ENCODE measurements at regions not wholly inside any gene's neighbourhood (a gene's known extent, or its start where the extent isn't known, plus 50 kb on each side); places are given as distances from the start of the nearest gene placed in this dataset.

DNA sequence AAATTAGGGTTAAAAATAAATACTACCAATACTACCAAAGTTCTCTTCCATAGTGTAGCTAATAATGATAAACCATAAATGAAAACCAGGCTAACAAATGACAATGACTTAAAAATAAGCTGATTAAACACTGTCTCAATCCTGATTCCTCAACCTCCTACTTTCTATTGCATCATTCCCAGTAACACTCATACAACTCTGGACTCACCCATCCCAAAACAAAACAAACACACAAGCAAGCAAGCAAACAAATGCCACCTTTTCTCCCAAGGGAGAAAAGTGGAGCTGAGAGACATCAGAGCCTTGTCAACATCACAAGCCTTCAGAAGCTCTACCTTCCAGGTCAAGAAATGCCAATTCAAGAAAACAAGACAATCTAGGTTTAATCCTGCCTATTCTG lies 620.7 kb downstream of the NYAP2 start:
- peaks cover 5% of the 10 kb centered on the region for H3K9me3 Mint-ChIP-seq
- no peaks in the 10 kb centered on the region for H3K36me3 Mint-ChIP-seq
- no peak overlapping the region for H3K4me3 Mint-ChIP-seq

DNA sequence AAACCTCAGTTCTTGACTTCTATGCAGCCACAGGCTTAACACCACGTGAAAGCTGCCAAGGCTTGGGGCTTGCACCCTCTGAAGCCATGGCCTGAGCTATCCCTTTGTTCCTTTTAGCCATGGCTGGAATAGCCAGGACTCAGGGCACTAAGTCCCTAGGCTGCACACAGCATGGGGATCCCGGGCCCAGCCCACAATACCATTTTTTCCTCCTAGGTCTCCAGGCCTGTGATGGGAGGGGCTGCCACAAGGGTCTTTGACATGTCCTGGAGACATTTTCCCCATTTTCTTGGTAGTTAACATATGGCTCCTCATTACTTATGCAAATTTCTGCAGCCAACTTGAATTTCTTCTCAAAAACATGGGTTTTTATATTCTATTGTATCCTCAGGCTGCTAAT lies 619.1 kb downstream of the NYAP2 start:
- ATAC-seq (no peak), DNase-seq (ENCODE audit: low spot score in 2 of 2) (no peak)
- H3K36me3 Mint-ChIP-seq: no peaks in the 10 kb centered on the region
- H3K27ac Mint-ChIP-seq: no peak overlapping the region
- H3K4me3 Mint-ChIP-seq: no peak overlapping the region
- H3K9me3 Mint-ChIP-seq: peaks cover 5% of the 10 kb centered on the region
- H3K4me1 Mint-ChIP-seq: no peaks in the 10 kb centered on the region

More for the DNA sequence above, 620.7 kb downstream of the NYAP2 start:
- ATAC-seq (no peak), DNase-seq (ENCODE audit: low spot score in 2 of 2) (no peak)
- no peak overlapping the region for H3K27ac Mint-ChIP-seq
- no peaks in the 10 kb centered on the region for H3K4me1 Mint-ChIP-seq

DNA sequence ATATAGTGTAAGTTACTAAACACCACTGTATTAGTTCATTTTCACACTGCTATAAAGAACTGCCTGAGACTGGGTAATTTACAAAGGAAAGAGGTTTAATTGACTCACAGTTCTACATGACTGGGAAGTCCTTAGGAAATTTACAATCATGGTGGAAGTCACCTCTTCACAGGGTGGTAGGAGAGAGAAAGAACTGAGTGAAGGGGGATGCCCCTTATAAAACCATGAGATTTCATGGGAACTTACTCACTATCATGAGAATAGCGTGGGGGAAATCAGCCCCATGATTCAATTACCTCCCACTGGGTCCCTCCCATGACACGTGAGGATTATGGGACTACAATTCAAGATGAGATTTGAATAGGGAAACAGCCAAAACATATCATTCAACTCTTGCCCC lies 618.0 kb downstream of the NYAP2 start:
- no peaks in the 10 kb centered on the region for H3K4me1 Mint-ChIP-seq
- H3K36me3 Mint-ChIP-seq: no peaks in the 10 kb centered on the region
- H3K9me3 Mint-ChIP-seq: peaks cover 5% of the 10 kb centered on the region
- ATAC-seq: no peak
- DNase-seq (ENCODE audit: low spot score in 2 of 2): no peak
- no peak overlapping the region for H3K4me3 Mint-ChIP-seq
- no peak overlapping the region for H3K27ac Mint-ChIP-seq

DNA sequence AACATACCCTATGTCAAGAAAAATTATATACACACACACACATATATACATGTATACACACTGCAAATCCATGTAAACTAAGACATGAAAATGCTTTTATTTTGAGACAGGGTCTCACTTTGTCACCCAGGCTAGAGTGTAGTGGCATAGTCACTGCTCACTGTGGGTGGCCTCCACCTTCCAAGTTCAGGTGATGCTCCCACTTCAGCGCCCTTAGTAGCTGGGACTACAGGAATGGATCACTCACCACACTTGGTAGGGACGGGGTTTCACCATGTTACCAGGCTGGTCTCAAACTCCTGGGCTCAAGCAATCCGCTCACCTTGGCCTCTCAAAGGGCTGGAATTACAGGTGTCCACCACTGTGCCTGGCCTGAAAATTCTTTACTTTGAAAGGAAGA lies 617.6 kb downstream of the NYAP2 start:
- ATAC-seq: no peak
- no peaks in the 10 kb centered on the region for H3K4me1 Mint-ChIP-seq

DNA sequence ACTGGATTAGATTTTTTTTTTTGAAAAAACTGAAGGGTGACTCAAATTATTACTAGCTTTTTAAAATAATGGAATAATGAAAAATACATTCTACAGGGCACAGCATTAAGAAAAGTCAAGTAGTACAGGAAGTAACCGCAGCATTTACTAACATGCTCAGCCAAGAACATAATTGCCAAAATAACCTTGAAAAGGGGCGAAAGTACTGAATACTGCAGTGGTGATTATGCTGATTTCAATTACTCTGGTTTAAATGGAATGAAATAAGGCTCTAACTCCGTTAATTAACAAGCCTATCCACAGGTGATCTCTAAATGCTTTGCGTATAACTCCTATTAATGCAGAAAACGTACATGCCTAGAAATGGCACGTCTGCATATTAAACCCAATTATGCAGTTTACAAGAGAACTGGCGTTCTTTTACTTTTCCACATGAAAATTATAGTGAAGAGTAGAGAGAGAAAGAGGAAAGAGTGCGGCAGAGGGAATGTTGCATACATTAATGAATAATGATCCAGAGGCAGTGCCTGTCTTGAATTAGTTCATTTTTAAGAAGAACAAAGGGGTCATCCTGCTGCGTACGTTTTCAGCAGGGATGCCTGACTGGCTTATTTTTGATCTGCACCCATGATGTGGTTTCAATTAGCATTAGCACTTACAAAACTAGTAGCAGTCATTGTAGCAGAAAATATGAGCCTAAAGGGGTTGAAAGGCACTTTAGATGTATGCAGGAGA lies 612.4 kb downstream of the NYAP2 start:
- no peaks in the 10 kb centered on the region for H3K4me1 Mint-ChIP-seq
- no peak for ATAC-seq
- H3K27ac Mint-ChIP-seq: no peak overlapping the region
- no peak overlapping the region for H3K4me3 Mint-ChIP-seq
- no peaks in the 10 kb centered on the region for H3K36me3 Mint-ChIP-seq
- peaks cover 6% of the 10 kb centered on the region for H3K9me3 Mint-ChIP-seq
- no peak for DNase-seq (ENCODE audit: low spot score in 2 of 2)

More for the DNA sequence above, 617.6 kb downstream of the NYAP2 start:
- Mint-ChIP-seq H3K27ac (no peak overlapping the region), H3K36me3 (no peaks in the 10 kb centered on the region), H3K4me3 (no peak overlapping the region), H3K9me3 (peaks cover 5% of the 10 kb centered on the region)
- no peak for DNase-seq (ENCODE audit: low spot score in 2 of 2)

DNA sequence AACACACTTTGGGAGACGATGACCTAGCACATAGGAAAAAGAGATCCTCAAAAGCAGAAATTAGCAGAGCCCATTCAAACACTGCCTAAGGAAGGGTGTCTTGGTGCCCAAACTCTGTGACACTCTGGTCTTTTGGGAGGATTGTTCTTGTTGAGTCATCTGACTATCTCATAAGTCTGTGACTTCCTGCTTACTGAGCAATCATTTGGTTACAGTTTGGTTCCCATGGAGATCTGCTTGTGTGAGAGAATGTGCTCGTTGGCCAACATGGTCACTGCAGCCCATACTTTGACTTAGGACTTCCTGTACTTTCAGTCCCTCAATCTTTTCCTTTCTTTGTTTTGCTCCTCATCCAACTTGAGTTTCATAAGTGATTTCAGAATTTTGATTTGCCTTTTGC lies 602.9 kb downstream of the NYAP2 start:
- no peaks in the 10 kb centered on the region for H3K4me1 Mint-ChIP-seq
- H3K4me3 Mint-ChIP-seq: no peak overlapping the region
- no peak for DNase-seq (ENCODE audit: low spot score in 2 of 2)
- H3K27ac Mint-ChIP-seq: no peak overlapping the region
- peaks cover 5% of the 10 kb centered on the region for H3K9me3 Mint-ChIP-seq
- no peaks in the 10 kb centered on the region for H3K36me3 Mint-ChIP-seq
- ATAC-seq: no peak

DNA sequence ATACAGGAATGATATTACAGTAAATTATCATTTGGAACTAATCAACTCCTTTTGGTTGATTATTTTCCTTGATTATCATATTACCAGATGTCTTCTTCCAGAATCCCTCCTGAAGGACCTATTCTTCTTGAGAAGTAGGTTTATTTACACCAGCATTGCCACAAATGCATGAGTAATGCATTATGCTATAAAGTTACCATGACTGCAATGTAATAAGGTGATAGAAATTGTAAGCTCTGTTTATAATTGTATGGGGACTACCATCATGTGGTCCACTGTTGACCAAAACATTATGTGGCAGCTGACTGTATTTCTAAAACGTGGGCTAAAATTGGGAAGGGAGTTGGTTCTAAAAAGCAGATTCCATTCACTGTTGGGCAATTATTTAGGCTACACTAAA lies 602.2 kb downstream of the NYAP2 start:
- H3K36me3 Mint-ChIP-seq: no peaks in the 10 kb centered on the region
- no peak overlapping the region for H3K27ac Mint-ChIP-seq
- no peaks in the 10 kb centered on the region for H3K4me1 Mint-ChIP-seq
- no peak for DNase-seq (ENCODE audit: low spot score in 2 of 2)
- peaks cover 3% of the 10 kb centered on the region for H3K9me3 Mint-ChIP-seq
- ATAC-seq: no peak
- no peak overlapping the region for H3K4me3 Mint-ChIP-seq

DNA sequence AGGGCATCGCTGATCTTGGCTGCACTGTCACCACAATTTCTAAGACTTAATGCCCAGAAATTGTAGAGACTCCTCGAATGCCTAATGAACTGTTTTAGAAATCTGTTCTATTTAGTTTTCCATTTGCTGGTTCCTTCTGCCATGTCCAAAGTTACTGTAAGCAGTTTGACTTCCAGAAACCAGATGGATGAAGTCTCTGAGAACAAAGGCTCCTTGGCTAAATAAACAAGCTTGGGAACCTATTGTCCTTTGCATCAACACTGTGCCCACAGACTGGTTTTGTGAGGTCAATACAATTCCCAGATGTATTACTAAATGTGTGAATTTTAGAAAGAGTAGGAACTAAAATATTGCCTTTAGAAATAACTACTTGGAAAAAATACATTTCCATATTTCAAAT lies 600.2 kb downstream of the NYAP2 start:
- Mint-ChIP-seq H3K4me3 (no peak overlapping the region), H3K27ac (no peak overlapping the region), H3K9me3 (peaks cover 3% of the 10 kb centered on the region), H3K36me3 (no peaks in the 10 kb centered on the region), H3K4me1 (no peaks in the 10 kb centered on the region)
- no peak for ATAC-seq
- DNase-seq (ENCODE audit: low spot score in 2 of 2): no peak

DNA sequence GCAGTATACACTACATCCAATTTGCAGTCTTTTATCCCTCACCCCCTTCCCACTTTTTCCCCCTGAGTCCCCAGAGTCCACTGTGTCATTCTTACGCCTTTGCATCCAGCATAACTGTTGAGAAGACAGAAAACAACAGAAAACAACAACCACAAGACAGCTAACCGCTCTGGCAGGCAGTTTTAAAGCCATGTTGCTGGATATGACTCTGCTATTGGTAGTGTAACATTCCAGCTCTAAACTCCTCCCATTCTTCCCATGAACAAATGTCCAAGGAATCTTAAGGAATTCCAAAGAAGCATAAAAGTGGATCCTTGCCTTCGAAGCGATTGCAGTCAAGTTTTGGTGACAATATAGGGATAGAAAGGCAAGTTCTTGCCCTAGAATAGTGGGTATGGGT lies 599.1 kb downstream of the NYAP2 start:
- ATAC-seq (no peak), DNase-seq (ENCODE audit: low spot score in 2 of 2) (no peak)
- H3K4me1 Mint-ChIP-seq: no peaks in the 10 kb centered on the region
- H3K27ac Mint-ChIP-seq: no peak overlapping the region
- no peak overlapping the region for H3K4me3 Mint-ChIP-seq
- H3K9me3 Mint-ChIP-seq: peaks cover 4% of the 10 kb centered on the region
- no peaks in the 10 kb centered on the region for H3K36me3 Mint-ChIP-seq

DNA sequence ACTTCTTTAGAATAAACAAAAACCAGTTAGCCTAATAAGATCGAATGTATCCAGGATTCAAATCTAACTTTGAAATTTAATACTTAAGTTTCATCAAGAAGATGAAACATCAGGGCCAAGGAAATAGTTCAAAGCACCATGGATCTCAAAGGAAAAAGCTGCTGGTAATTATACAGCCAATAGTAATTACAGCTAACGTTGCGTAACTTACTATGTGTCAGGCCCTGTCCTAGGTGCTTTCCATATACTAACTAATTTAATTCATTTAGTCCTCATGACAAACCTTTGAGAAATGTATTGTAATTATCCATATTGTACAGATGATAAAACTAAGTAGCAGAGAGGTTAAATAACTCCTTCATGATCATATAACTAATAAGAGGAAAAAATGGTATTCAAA lies 598.6 kb downstream of the NYAP2 start:
- Mint-ChIP-seq H3K4me1 (no peaks in the 10 kb centered on the region), H3K27ac (no peak overlapping the region), H3K36me3 (no peaks in the 10 kb centered on the region), H3K4me3 (no peak overlapping the region), H3K9me3 (peaks cover 6% of the 10 kb centered on the region)
- ATAC-seq (no peak), DNase-seq (ENCODE audit: low spot score in 2 of 2) (no peak)

DNA sequence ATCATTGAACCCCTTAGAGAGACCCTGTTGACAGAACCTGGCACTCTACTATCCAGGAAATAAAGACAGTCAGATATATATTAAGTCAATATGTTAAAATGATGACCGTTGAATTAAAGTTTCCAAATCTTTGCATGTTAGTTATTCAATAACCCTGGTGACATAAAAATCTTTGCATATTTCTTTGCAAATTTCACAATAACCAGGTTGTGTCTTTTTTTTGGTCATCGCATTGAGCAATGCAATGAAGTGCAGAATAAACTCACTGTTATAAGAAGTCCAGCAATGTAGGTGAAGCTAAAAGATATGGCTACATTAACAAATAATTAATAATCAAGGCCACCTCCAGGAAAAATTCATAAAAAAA lies 596.9 kb downstream of the NYAP2 start:
- Mint-ChIP-seq H3K4me3 (no peak overlapping the region), H3K9me3 (peaks cover 9% of the 10 kb centered on the region), H3K27ac (no peak overlapping the region), H3K4me1 (no peaks in the 10 kb centered on the region), H3K36me3 (no peaks in the 10 kb centered on the region)
- DNase-seq (ENCODE audit: low spot score in 2 of 2): no peak
- no peak for ATAC-seq

DNA sequence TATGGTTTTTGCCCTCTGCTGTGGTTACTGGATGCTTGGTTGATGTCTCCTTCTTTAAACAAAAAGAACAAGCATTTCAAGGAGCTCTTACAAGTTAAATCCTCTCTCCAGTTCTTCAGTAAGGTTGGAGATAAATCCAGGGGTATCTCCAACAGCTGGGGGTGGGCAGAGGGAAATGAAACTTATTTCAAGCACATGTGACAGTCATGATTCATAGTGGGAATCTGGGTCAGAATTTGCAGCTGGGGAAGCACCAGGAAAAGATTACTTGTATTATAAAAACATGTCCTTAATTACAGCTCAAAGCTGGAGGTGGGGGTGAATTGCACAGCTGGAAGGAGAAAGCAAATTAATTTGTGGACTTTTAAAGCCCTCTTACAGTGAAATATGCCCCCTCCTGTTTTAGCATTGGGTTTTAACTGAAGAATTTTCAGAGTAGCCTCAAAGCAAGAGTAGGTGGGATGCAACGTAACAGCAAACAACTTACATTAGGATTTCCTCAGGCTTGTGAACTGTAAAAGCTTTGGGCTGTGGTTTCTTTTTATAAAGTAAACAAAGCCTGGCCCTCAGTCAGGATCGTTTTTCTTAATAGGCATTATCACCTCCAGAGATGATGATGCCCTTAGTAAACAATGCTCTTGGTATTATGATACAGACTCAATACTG lies 596.4 kb downstream of the NYAP2 start:
- H3K4me3 Mint-ChIP-seq: no peak overlapping the region
- ATAC-seq: no peak
- DNase-seq (ENCODE audit: low spot score in 2 of 2): no peak
- no peaks in the 10 kb centered on the region for H3K36me3 Mint-ChIP-seq
- H3K9me3 Mint-ChIP-seq: peaks cover 9% of the 10 kb centered on the region
- H3K27ac Mint-ChIP-seq: no peak overlapping the region
- H3K4me1 Mint-ChIP-seq: no peaks in the 10 kb centered on the region

DNA sequence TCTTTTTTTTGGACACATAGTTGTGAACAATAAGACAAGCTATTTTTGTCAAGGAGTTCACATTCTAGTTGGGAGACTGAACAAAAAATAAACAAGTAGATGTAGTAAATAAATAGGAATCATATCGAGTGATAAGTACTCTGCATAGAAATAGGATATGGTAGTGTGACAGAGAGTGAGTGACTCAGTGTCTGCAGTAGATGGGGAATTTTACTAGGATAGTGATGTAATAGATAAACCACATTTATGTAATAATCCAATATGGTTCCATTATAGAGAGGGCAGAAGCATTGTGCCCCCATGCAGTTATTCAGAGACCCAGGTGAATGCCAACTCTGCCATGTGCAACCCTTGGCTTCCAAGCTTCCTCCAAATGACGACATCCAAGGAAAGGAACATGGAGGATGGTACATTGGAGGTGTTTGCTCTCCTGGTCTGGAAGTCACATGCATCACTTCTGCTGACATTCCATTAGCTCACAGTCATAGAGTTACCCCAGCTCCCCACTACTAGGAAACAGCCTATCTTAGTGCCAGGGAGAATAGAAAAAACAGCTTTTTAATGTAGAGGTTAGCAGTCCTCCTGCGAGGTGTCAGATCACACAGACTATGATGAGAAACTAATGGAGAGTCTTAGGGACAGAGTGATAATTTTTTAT lies 595.4 kb downstream of the NYAP2 start:
- ATAC-seq (no peak), DNase-seq (ENCODE audit: low spot score in 2 of 2) (no peak)
- Mint-ChIP-seq H3K36me3 (no peaks in the 10 kb centered on the region), H3K4me3 (no peak overlapping the region), H3K27ac (no peak overlapping the region), H3K9me3 (peaks cover 9% of the 10 kb centered on the region), H3K4me1 (no peaks in the 10 kb centered on the region)

DNA sequence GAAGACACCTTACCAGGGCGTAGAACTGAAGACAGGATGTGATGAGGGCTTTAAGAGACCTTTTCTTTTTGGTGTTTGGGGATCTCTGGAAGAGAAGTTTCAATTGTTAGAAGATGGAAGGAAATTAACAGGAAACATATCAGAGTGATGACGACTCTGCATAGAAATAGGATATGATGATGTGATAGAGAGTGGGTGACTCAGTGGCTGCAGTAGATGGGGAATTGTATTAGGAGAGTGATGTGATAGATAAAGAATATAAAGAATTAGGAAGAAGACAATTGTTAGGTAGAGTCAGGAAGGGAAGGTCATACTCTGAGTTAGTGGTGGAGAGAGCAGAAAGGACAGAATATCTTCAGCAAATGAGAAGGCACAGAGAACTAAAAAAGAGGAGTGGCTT lies 593.9 kb downstream of the NYAP2 start:
- no peak overlapping the region for H3K4me3 Mint-ChIP-seq
- H3K36me3 Mint-ChIP-seq: no peaks in the 10 kb centered on the region
- no peaks in the 10 kb centered on the region for H3K4me1 Mint-ChIP-seq
- no peak overlapping the region for H3K27ac Mint-ChIP-seq
- ATAC-seq (no peak), DNase-seq (ENCODE audit: low spot score in 2 of 2) (no peak)
- peaks cover 9% of the 10 kb centered on the region for H3K9me3 Mint-ChIP-seq

DNA sequence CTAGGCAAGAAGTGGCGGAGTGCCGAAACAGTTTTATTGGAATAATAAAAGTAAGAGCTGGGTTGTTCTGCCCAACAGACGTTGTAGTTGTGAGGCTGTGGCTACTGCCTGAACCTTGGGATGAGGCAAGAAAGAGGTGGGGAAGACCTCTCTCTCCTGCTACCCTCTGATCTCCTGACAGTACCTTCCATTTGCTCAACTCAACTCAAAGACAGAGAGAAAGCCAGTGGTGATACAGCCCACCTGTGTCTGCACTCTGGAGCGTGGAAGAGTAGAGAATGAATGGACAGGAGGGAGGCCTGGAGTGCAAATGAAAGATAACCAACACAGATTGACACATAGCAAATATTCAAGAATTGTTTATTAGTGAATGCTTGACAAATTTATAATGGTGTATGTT lies 590.3 kb downstream of the NYAP2 start:
- Mint-ChIP-seq H3K4me1 (no peaks in the 10 kb centered on the region), H3K4me3 (no peak overlapping the region), H3K9me3 (peaks cover 9% of the 10 kb centered on the region), H3K36me3 (no peaks in the 10 kb centered on the region), H3K27ac (no peak overlapping the region)
- peak; percentile 47 for ATAC-seq
- no peak for DNase-seq (ENCODE audit: low spot score in 2 of 2)

DNA sequence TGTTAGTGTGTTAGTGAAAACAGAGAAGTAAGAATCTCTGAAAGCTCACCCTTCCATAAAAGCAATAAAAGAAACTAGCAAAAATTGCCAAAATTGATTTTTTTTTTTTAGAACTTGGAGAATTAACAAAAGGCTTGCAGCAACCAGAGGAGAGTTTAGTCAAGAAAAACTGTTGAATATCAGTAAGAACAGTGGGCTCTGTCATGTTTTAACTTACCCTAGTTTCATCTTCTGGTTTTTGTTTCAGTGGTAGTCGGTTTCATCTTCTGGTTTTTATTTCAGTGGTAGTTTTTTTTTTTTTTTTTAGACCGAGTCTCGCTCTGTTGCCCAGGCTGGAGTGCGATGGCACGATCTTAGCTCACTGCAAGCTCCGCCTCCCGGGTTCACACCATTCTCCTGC lies 580.9 kb downstream of the NYAP2 start:
- H3K27ac Mint-ChIP-seq: no peak overlapping the region
- peaks cover 6% of the 10 kb centered on the region for H3K9me3 Mint-ChIP-seq
- H3K4me1 Mint-ChIP-seq: no peaks in the 10 kb centered on the region
- no peak overlapping the region for H3K4me3 Mint-ChIP-seq
- H3K36me3 Mint-ChIP-seq: no peaks in the 10 kb centered on the region
- DNase-seq (ENCODE audit: low spot score in 2 of 2): no peak
- ATAC-seq: no peak
